ENCODE measurements at regions not wholly inside any gene's neighbourhood (a gene's known extent, or its start where the extent isn't known, plus 50 kb on each side); places are given as distances from the start of the nearest gene placed in this dataset.

DNA sequence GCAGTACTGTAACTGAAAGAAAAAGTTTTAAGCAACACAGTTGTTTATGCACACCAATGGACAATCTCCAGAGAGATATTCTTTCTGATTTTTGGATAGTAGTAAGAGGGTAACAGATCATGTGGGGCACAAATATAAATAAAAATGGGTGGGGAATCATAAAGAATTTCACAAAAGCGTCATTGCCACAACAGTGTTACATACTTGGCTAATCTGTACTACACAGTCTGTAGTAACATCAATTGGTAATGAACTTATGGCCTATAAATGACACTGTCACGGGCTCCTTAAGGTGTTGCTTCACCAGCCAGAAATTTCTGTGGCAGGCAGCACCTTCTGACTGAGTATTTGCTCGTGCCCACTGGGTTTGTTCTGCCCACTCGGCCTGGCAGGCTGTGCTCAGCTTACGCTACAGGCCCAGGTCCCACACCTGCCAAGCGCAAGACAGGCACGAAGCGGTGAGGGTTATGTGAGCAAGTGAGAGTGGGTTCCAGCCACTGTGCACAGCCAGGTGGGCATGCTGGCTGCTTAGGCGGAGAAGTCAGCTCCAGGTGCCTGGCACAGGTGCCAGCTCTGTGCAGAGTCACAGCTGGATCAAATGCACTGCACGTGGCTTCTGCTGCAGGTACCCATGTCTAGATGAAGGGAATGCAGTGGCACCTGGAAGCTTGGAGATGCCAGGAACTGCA, 532.5 kb upstream of the SLC39A10 start:
- H2AFZ ChIP-seq (ENCODE audit: insufficient read depth, low read depth, low read length, poor library complexity, severe bottlenecking), result no peak overlapping the region
- POLR2A ChIA-PET, result no interaction called here
- H3K27me3 ChIP-seq (replicated peaks in 1 of 4; ENCODE audit: control extremely low read depth in 1 of 4, control insufficient read depth in 3 of 4, insufficient read depth in 4 of 4, low read length in 3 of 4), result no peaks in the 10 kb centered on the region
- H3K27ac ChIP-seq (ENCODE audit: low read length in 2 of 2), result no peak overlapping the region
- no peaks in the 10 kb centered on the region for H3K9me3 Mint-ChIP-seq (ENCODE audit: insufficient read depth)
- no peaks in the 10 kb centered on the region for H3K79me2 ChIP-seq (ENCODE audit: control insufficient read depth, insufficient read depth, low read length)
- H4K20me1 ChIP-seq (ENCODE audit: control insufficient read depth, insufficient read depth, low read length, poor library complexity, severe bottlenecking), result no peaks in the 10 kb centered on the region
- intact Hi-C loops (cut with micrococcal nuclease), result no loop called here
- no peaks in the 10 kb centered on the region for H3K4me1 Mint-ChIP-seq
- WGBS (ENCODE audit: insufficient coverage), result 90% methylated on average over 9 of the region's 10 CpGs
- no peak overlapping the region for H3K4me3 Mint-ChIP-seq
- H3K4me1 ChIP-seq (ENCODE audit: control insufficient read depth in 2 of 2, insufficient read depth in 2 of 2, low read length in 2 of 2), result no peaks in the 10 kb centered on the region
- no peaks in the 10 kb centered on the region for H3K27me3 Mint-ChIP-seq
- no peaks in the 10 kb centered on the region for H3K9me3 ChIP-seq (ENCODE audit: control extremely low read depth in 1 of 3, control insufficient read depth in 2 of 3, insufficient read depth in 1 of 3, low read length in 2 of 3)
- no peak overlapping the region for H3K4me2 ChIP-seq (replicated peaks; ENCODE audit: low read depth, low read length, poor library complexity, severe bottlenecking)
- ATAC-seq (ENCODE audit: low read depth) (no peak), DNase-seq (no peak)
- TF ChIP-seq EZH2 (IDR thresholded peaks at IDR 0.05; ENCODE audit: borderline replicate concordance, insufficient read depth, low read depth, low read length, poor library complexity, severe bottlenecking), result no peak
- no peak overlapping the region for H3K4me3 ChIP-seq (ENCODE audit: control extremely low read depth in 1 of 5, extremely low read depth in 1 of 5, insufficient read depth in 1 of 5, low read depth in 2 of 5, low read length in 4 of 5)
- H3K36me3 ChIP-seq (replicated peaks in 1 of 2; ENCODE audit: control extremely low read depth in 1 of 2, control insufficient read depth in 1 of 2, extremely low read depth in 1 of 2, insufficient read depth in 2 of 2, low read length in 1 of 2), result no peaks in the 10 kb centered on the region
- CTCF ChIA-PET, result no interaction called here
- H3K27ac Mint-ChIP-seq, result no peak overlapping the region
- H3K9ac ChIP-seq (ENCODE audit: low read length), result no peak overlapping the region

DNA sequence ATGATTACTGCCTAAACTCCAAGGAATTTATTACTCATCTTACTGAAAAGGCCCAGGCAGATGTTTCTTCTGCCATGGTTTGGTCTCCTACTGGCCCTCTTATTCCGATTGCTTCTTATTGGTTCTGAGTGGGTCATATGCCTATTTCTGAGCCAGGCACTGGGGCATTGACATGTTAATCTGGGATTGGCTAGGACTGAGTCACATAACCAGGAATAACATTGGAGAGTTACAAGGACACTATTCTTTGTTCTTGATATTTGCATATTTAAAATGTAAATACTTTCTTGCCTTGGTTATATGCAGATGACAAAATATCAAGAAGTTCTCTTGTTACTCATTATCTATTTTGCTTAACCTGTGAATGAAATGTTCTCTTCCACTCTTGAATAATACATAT, 534.4 kb upstream of the SLC39A10 start:
- Histone ChIP-seq H2AFZ (ENCODE audit: insufficient read depth, low read depth, low read length, poor library complexity, severe bottlenecking) (no peak overlapping the region), H3K9me3 (ENCODE audit: control extremely low read depth in 1 of 3, control insufficient read depth in 2 of 3, insufficient read depth in 1 of 3, low read length in 2 of 3) (no peaks in the 10 kb centered on the region), H4K20me1 (ENCODE audit: control insufficient read depth, insufficient read depth, low read length, poor library complexity, severe bottlenecking) (no peaks in the 10 kb centered on the region), H3K4me2 (replicated peaks; ENCODE audit: low read depth, low read length, poor library complexity, severe bottlenecking) (no peak overlapping the region), H3K36me3 (replicated peaks in 1 of 2; ENCODE audit: control extremely low read depth in 1 of 2, control insufficient read depth in 1 of 2, extremely low read depth in 1 of 2, insufficient read depth in 2 of 2, low read length in 1 of 2) (no peaks in the 10 kb centered on the region), H3K79me2 (ENCODE audit: control insufficient read depth, insufficient read depth, low read length) (no peaks in the 10 kb centered on the region), H3K4me3 (ENCODE audit: control extremely low read depth in 1 of 5, extremely low read depth in 1 of 5, insufficient read depth in 1 of 5, low read depth in 2 of 5, low read length in 4 of 5) (no peak overlapping the region), H3K27ac (ENCODE audit: low read length in 2 of 2) (no peak overlapping the region), H3K4me1 (ENCODE audit: control insufficient read depth in 2 of 2, insufficient read depth in 2 of 2, low read length in 2 of 2) (no peaks in the 10 kb centered on the region), H3K27me3 (replicated peaks in 1 of 4; ENCODE audit: control extremely low read depth in 1 of 4, control insufficient read depth in 3 of 4, insufficient read depth in 4 of 4, low read length in 3 of 4) (no peaks in the 10 kb centered on the region), H3K9ac (ENCODE audit: low read length) (no peak overlapping the region)
- DNase-seq, result no peak
- Mint-ChIP-seq H3K4me3 (no peak overlapping the region), H3K27ac (no peak overlapping the region), H3K4me1 (no peaks in the 10 kb centered on the region), H3K9me3 (ENCODE audit: insufficient read depth) (no peaks in the 10 kb centered on the region), H3K27me3 (no peaks in the 10 kb centered on the region)
- intact Hi-C loops (cut with micrococcal nuclease), result no loop called here
- ATAC-seq (ENCODE audit: low read depth), result no peak
- ChIA-PET CTCF (no interaction called here), POLR2A (no interaction called here)
- TF ChIP-seq, protein P1, sequence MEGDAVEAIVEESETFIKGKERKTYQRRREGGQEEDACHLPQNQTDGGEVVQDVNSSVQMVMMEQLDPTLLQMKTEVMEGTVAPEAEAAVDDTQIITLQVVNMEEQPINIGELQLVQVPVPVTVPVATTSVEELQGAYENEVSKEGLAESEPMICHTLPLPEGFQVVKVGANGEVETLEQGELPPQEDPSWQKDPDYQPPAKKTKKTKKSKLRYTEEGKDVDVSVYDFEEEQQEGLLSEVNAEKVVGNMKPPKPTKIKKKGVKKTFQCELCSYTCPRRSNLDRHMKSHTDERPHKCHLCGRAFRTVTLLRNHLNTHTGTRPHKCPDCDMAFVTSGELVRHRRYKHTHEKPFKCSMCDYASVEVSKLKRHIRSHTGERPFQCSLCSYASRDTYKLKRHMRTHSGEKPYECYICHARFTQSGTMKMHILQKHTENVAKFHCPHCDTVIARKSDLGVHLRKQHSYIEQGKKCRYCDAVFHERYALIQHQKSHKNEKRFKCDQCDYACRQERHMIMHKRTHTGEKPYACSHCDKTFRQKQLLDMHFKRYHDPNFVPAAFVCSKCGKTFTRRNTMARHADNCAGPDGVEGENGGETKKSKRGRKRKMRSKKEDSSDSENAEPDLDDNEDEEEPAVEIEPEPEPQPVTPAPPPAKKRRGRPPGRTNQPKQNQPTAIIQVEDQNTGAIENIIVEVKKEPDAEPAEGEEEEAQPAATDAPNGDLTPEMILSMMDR (IDR thresholded peaks at IDR 0.05), result no peak
- TF ChIP-seq EZH2 (IDR thresholded peaks at IDR 0.05; ENCODE audit: borderline replicate concordance, insufficient read depth, low read depth, low read length, poor library complexity, severe bottlenecking), result no peak
- WGBS (ENCODE audit: insufficient coverage), result 100% methylated on average over 1 of the region's 1 CpG

All from B cell (primary cell).